ENCODE measurements at regions not wholly inside any gene's neighbourhood (a gene's known extent, or its start where the extent isn't known, plus 50 kb on each side); places are given as distances from the start of the nearest gene placed in this dataset.

DNA sequence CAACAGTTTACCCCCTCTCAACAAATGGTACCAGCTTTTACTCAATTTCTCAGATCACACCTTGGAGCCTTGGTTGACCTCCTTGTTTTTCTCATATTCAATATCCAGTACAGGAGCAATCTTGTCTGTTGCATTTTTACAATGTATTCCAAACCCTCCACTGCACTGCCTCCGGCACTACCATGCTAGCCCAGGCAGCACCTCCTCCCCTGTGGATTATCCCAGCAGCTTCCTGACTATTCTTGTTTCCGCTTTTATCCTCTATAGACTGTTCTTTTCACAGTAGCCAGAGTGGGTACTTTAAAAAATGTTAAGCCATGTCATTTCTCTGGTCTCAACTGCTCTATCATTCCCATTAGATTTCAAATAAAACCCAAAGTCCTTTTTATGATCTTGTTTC lies 253.4 kb upstream of the GPRIN3 start:
- TF ChIP-seq, protein P1, sequence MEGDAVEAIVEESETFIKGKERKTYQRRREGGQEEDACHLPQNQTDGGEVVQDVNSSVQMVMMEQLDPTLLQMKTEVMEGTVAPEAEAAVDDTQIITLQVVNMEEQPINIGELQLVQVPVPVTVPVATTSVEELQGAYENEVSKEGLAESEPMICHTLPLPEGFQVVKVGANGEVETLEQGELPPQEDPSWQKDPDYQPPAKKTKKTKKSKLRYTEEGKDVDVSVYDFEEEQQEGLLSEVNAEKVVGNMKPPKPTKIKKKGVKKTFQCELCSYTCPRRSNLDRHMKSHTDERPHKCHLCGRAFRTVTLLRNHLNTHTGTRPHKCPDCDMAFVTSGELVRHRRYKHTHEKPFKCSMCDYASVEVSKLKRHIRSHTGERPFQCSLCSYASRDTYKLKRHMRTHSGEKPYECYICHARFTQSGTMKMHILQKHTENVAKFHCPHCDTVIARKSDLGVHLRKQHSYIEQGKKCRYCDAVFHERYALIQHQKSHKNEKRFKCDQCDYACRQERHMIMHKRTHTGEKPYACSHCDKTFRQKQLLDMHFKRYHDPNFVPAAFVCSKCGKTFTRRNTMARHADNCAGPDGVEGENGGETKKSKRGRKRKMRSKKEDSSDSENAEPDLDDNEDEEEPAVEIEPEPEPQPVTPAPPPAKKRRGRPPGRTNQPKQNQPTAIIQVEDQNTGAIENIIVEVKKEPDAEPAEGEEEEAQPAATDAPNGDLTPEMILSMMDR (IDR thresholded peaks at IDR 0.05) = no peak
- Mint-ChIP-seq H3K4me3 (ENCODE audit: unreplicated experiment) (no peak overlapping the region), H3K4me1 (ENCODE audit: unreplicated experiment) (no peaks in the 10 kb centered on the region), H3K9me3 (ENCODE audit: unreplicated experiment) (no peaks in the 10 kb centered on the region), H3K27me3 (ENCODE audit: unreplicated experiment) (peaks cover 17% of the 10 kb centered on the region), H3K27ac (ENCODE audit: unreplicated experiment) (no peak overlapping the region), H3K36me3 (ENCODE audit: unreplicated experiment) (no peaks in the 10 kb centered on the region)
- no peak for DNase-seq (ENCODE audit: extremely low spot score, unreplicated experiment)

DNA sequence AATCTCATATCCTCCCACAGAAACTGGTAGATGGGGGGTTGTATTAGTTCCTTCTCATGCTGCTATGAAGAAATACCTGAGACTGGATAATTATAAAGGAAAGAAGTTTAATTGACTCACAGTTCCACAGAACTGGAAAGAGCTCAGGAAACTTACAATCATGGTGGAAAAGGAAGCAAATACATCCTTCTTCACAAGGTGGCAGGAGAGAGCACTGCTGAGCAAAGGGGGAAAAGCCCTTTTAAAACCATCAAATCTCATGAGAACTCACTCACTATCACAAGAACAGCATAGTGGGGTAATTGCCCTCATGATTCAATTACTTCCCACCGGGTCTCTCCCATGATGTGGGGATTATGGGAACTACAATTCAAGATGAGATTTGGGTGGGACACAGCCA lies 250.5 kb upstream of the GPRIN3 start:
- no peaks in the 10 kb centered on the region for H3K9me3 Mint-ChIP-seq (ENCODE audit: unreplicated experiment)
- H3K27ac Mint-ChIP-seq (ENCODE audit: unreplicated experiment) = no peak overlapping the region
- H3K27me3 Mint-ChIP-seq (ENCODE audit: unreplicated experiment) = peaks cover 17% of the 10 kb centered on the region
- no peak for DNase-seq (ENCODE audit: extremely low spot score, unreplicated experiment)
- TF ChIP-seq, protein P1 (IDR thresholded peaks at IDR 0.05) = peak; percentile 48
- no peaks in the 10 kb centered on the region for H3K4me1 Mint-ChIP-seq (ENCODE audit: unreplicated experiment)
- no peak overlapping the region for H3K4me3 Mint-ChIP-seq (ENCODE audit: unreplicated experiment)
- H3K36me3 Mint-ChIP-seq (ENCODE audit: unreplicated experiment) = no peaks in the 10 kb centered on the region

- Mint-ChIP-seq H3K27ac (ENCODE audit: unreplicated experiment) (no peak overlapping the region), H3K27me3 (ENCODE audit: unreplicated experiment) (peaks cover 14% of the 10 kb centered on the region), H3K36me3 (ENCODE audit: unreplicated experiment) (no peaks in the 10 kb centered on the region), H3K4me3 (ENCODE audit: unreplicated experiment) (no peak overlapping the region), H3K9me3 (ENCODE audit: unreplicated experiment) (no peaks in the 10 kb centered on the region), H3K4me1 (ENCODE audit: unreplicated experiment) (no peaks in the 10 kb centered on the region)
- DNase-seq (ENCODE audit: extremely low spot score, unreplicated experiment) = no peak
- TF ChIP-seq, protein P1 (IDR thresholded peaks at IDR 0.05) = no peak
Measured at GRCh38 chr4:89556601-89557305, 249.2 kb upstream of the GPRIN3 start.

- Mint-ChIP-seq H3K36me3 (ENCODE audit: unreplicated experiment) (no peaks in the 10 kb centered on the region), H3K27ac (ENCODE audit: unreplicated experiment) (no peak overlapping the region), H3K27me3 (ENCODE audit: unreplicated experiment) (peaks cover 3% of the 10 kb centered on the region), H3K4me3 (ENCODE audit: unreplicated experiment) (no peak overlapping the region), H3K4me1 (ENCODE audit: unreplicated experiment) (no peaks in the 10 kb centered on the region), H3K9me3 (ENCODE audit: unreplicated experiment) (peaks cover 4% of the 10 kb centered on the region)
- TF ChIP-seq, protein P1 (IDR thresholded peaks at IDR 0.05) = no peak
- no peak for DNase-seq (ENCODE audit: extremely low spot score, unreplicated experiment)
Measured at GRCh38 chr4:89551191-89551590, 243.6 kb upstream of the GPRIN3 start.

- Mint-ChIP-seq H3K4me3 (ENCODE audit: unreplicated experiment) (no peak overlapping the region), H3K9me3 (ENCODE audit: unreplicated experiment) (peaks cover 9% of the 10 kb centered on the region), H3K27ac (ENCODE audit: unreplicated experiment) (no peak overlapping the region), H3K36me3 (ENCODE audit: unreplicated experiment) (no peaks in the 10 kb centered on the region), H3K27me3 (ENCODE audit: unreplicated experiment) (peaks cover 3% of the 10 kb centered on the region), H3K4me1 (ENCODE audit: unreplicated experiment) (no peaks in the 10 kb centered on the region)
- DNase-seq (ENCODE audit: extremely low spot score, unreplicated experiment) = no peak
- TF ChIP-seq, protein P1 (IDR thresholded peaks at IDR 0.05) = no peak
Measured at GRCh38 chr4:89549907-89550306, 242.3 kb upstream of the GPRIN3 start.

Data from osteocyte (in vitro differentiated cells).